HEK293T (cell line): ENCODE measurements at regions not wholly inside any gene's neighbourhood (a gene's known extent, or its start where the extent isn't known, plus 50 kb on each side); places are given as distances from the start of the nearest gene placed in this dataset.

Experiments
- CTCF ChIA-PET: fragments of 350-600 bp; formaldehyde crosslinking; extraction: SDS; loops from one replicate; lab custom pipeline; 2021; ENCODE audit warnings: antibody characterized with exemption, inconsistent platforms; lab: Yijun Ruan, JAX
- POLR2A ChIA-PET: fragments of 350-600 bp; formaldehyde crosslinking; extraction: SDS; loops from one replicate; lab custom pipeline; 2020; ENCODE audit warnings: antibody characterized with exemption, inconsistent platforms; lab: Yijun Ruan, JAX
- DNase-seq: peaks from one replicate; pipeline ENCODE4 v3.0.0; 2012; ENCODE audit warnings: mixed read lengths; ENCODE audit errors: extremely low spot score
- ARNT ChIP-seq: fragments of 450-650 bp; IDR thresholded peaks from 2 replicates; pipeline ENCODE4 v1.6.1; 2017; ENCODE audit warnings: mild to moderate bottlenecking
- BHLHE40 ChIP-seq: fragments of 450-650 bp; IDR thresholded peaks from 2 replicates; pipeline ENCODE4 v1.6.1; 2016; ENCODE audit warnings: mild to moderate bottlenecking, moderate library complexity, borderline replicate concordance
- CTBP1 ChIP-seq: fragments of 450-650 bp; IDR thresholded peaks from 2 replicates; pipeline ENCODE4 v1.6.1; 2016; ENCODE audit warnings: borderline replicate concordance
- ELF4 ChIP-seq: fragments of 450-650 bp; IDR thresholded peaks from 2 replicates; pipeline ENCODE4 v1.6.1; 2017; ENCODE audit warnings: antibody characterized with exemption
- FOXA1 ChIP-seq: fragments of 450-650 bp; IDR thresholded peaks from 2 replicates; pipeline ENCODE4 v1.6.1; 2016; ENCODE audit warnings: mild to moderate bottlenecking
- FOXK2 ChIP-seq: fragments of 450-650 bp; IDR thresholded peaks from 2 replicates; pipeline ENCODE4 v1.6.1; 2016; ENCODE audit warnings: mild to moderate bottlenecking
- FOXM1 ChIP-seq: fragments of 450-650 bp; IDR thresholded peaks from 2 replicates; pipeline ENCODE4 v1.6.1; 2017; ENCODE audit warnings: mild to moderate bottlenecking, borderline replicate concordance
- HDGF ChIP-seq: fragments of 450-650 bp; IDR thresholded peaks from 2 replicates; pipeline ENCODE4 v1.6.1; 2017; ENCODE audit warnings: antibody characterized with exemption, borderline replicate concordance
- L3MBTL2 ChIP-seq: fragments of 450-650 bp; conservative IDR thresholded peaks from 2 replicates; pipeline ENCODE4 v1.6.1; 2016; ENCODE audit warnings: mild to moderate bottlenecking
- LEF1 ChIP-seq: fragments of 450-650 bp; IDR thresholded peaks from 2 replicates; pipeline ENCODE4 v1.6.1; 2017; ENCODE audit warnings: mild to moderate bottlenecking, borderline replicate concordance
- NFRKB ChIP-seq: fragments of 450-650 bp; IDR thresholded peaks from 2 replicates; pipeline ENCODE4 v1.6.1; 2016; ENCODE audit warnings: mild to moderate bottlenecking, moderate library complexity
- PKNOX1 ChIP-seq: fragments of 450-650 bp; IDR thresholded peaks from 2 replicates; pipeline ENCODE4 v1.6.1; 2016
- SP1 ChIP-seq: fragments of 450-650 bp; IDR thresholded peaks from 2 replicates; pipeline ENCODE4 v1.6.1; 2017
- SUZ12 ChIP-seq: fragments of 450-650 bp; IDR thresholded peaks from 2 replicates; pipeline ENCODE4 v1.6.1; 2016; ENCODE audit warnings: mild to moderate bottlenecking
- TARDBP ChIP-seq: fragments of 450-650 bp; IDR thresholded peaks from 2 replicates; pipeline ENCODE4 v1.6.1; 2016
- ZNF384 ChIP-seq: fragments of 450-650 bp; IDR thresholded peaks from 2 replicates; pipeline ENCODE4 v1.6.1; 2016

- TF ChIP-seq LEF1 (no peak), FOXK2 (no peak), FOXA1 (no peak), SUZ12 (no peak), ARNT (no peak), SP1 (no peak), TARDBP (no peak), CTBP1 (no peak), BHLHE40 (no peak)
- POLR2A ChIA-PET, result no interaction called here
- no peak for DNase-seq
- CTCF ChIA-PET, result no interaction called here
Observed at GRCh38 chr13:74770361-74770760, 636.2 kb upstream of the KLF12 start.

GRCh38 chr13:74769333-74769732 is 635.1 kb upstream of the KLF12 start:
- POLR2A ChIA-PET, result no interaction called here
- CTCF ChIA-PET, result no interaction called here
- TF ChIP-seq FOXK2, result no peak
- no peak for TF ChIP-seq TARDBP
- no peak for TF ChIP-seq SUZ12
- no peak for TF ChIP-seq PKNOX1
- TF ChIP-seq FOXA1, result no peak
- no peak for TF ChIP-seq FOXM1
- TF ChIP-seq ZNF384, result no peak
- no peak for TF ChIP-seq ARNT
- no peak for TF ChIP-seq ELF4
- TF ChIP-seq BHLHE40, result no peak
- no peak for TF ChIP-seq LEF1
- no peak for TF ChIP-seq CTBP1
- no peak for TF ChIP-seq HDGF
- no peak for TF ChIP-seq NFRKB
- no peak for TF ChIP-seq L3MBTL2
- no peak for TF ChIP-seq SP1
- no peak for DNase-seq

- DNase-seq, result no peak
- TF ChIP-seq FOXA1 (no peak), SP1 (no peak), ELF4 (no peak), NFRKB (no peak), ARNT (no peak), PKNOX1 (no peak), SUZ12 (no peak), BHLHE40 (no peak), L3MBTL2 (no peak), HDGF (no peak), LEF1 (no peak), ZNF384 (no peak), FOXK2 (no peak), CTBP1 (no peak), TARDBP (no peak), FOXM1 (no peak)
- CTCF ChIA-PET, result no interaction called here
- POLR2A ChIA-PET, result no interaction called here
Observed at GRCh38 chr13:74768521-74769085, 634.4 kb upstream of the KLF12 start.

- POLR2A ChIA-PET, result no interaction called here
- no peak for DNase-seq
- CTCF ChIA-PET, result no interaction called here
- TF ChIP-seq ARNT (no peak), BHLHE40 (no peak), ELF4 (no peak), ZNF384 (no peak), HDGF (no peak), CTBP1 (no peak), SP1 (no peak), NFRKB (no peak), SUZ12 (no peak), FOXA1 (no peak), LEF1 (no peak), PKNOX1 (no peak), FOXK2 (no peak), L3MBTL2 (no peak)
Observed at GRCh38 chr13:74767050-74767449, 632.8 kb upstream of the KLF12 start.

GRCh38 chr13:74765955-74766354 is 631.8 kb upstream of the KLF12 start:
- CTCF ChIA-PET, result interaction anchor here (0.7 kb wide), 2 partner anchors 12 to 24 kb away, joined by 3 read pairs; no protein-coding TSS in a partner anchor
- POLR2A ChIA-PET, result no interaction called here

More at GRCh38 chr13:74765955-74766354, 631.8 kb upstream of the KLF12 start:
- DNase-seq, result no peak
- TF ChIP-seq CTBP1, result no peak
- no peak for TF ChIP-seq TARDBP
- no peak for TF ChIP-seq ELF4
- TF ChIP-seq NFRKB, result no peak
- TF ChIP-seq PKNOX1, result no peak
- TF ChIP-seq FOXA1, result no peak
- TF ChIP-seq L3MBTL2, result no peak
- TF ChIP-seq FOXK2, result no peak
- no peak for TF ChIP-seq SUZ12
- no peak for TF ChIP-seq FOXM1
- no peak for TF ChIP-seq LEF1
- no peak for TF ChIP-seq HDGF
- TF ChIP-seq BHLHE40, result no peak
- no peak for TF ChIP-seq SP1
